H9 (cell line): ENCODE measurements at regions not wholly inside any gene's neighbourhood (a gene's known extent, or its start where the extent isn't known, plus 50 kb on each side); places are given as distances from the start of the nearest gene placed in this dataset.

ENCODE experiments used
- DNase-seq: peaks from one replicate; pipeline ENCODE4 v3.0.0-alpha.2; 2017
- H2AFZ ChIP-seq: one replicate; pipeline ENCODE4 v1.6.1; 2013; ENCODE audit warnings: mild to moderate bottlenecking, low read length, control low read depth, moderate library complexity
- H2AK5ac ChIP-seq: 2 replicates; pipeline ENCODE4 v1.6.1; 2013; ENCODE audit warnings: low read length, control low read depth, mixed read lengths; ENCODE audit not compliant: insufficient read length
- H2BK120ac ChIP-seq: one replicate; pipeline ENCODE4 v1.6.1; 2013; ENCODE audit warnings: low read depth, mild to moderate bottlenecking, low read length, control low read depth, inconsistent platforms; ENCODE audit not compliant: poor library complexity, severe bottlenecking
- H2BK12ac ChIP-seq: 2 replicates; pipeline ENCODE4 v1.6.1; 2013; ENCODE audit warnings: low read length, control low read depth, mixed read lengths, low read depth; ENCODE audit not compliant: insufficient read length
- H2BK15ac ChIP-seq: 2 replicates; pipeline ENCODE4 v1.6.1; 2013; ENCODE audit warnings: low read depth, low read length, control low read depth
- H2BK20ac ChIP-seq: one replicate; pipeline ENCODE4 v1.6.1; 2013; ENCODE audit warnings: low read depth, mild to moderate bottlenecking, low read length, control low read depth, inconsistent platforms; ENCODE audit not compliant: poor library complexity, severe bottlenecking
- H2BK5ac ChIP-seq: 2 replicates; pipeline ENCODE4 v1.6.1; 2013; ENCODE audit warnings: low read length, control low read depth, mixed read lengths; ENCODE audit not compliant: insufficient read length
- H3K14ac ChIP-seq: 2 replicates; pipeline ENCODE4 v1.6.1; 2013; ENCODE audit warnings: low read length, control low read depth; ENCODE audit not compliant: insufficient read depth
- H3K18ac ChIP-seq: 2 replicates; pipeline ENCODE4 v1.6.1; 2013; ENCODE audit warnings: low read depth, mild to moderate bottlenecking, mixed read lengths, low read length, control low read depth; ENCODE audit not compliant: insufficient read length
- H3K23ac ChIP-seq: 2 replicates; pipeline ENCODE4 v1.6.1; 2013; ENCODE audit warnings: low read length, control low read depth, mixed read lengths, low read depth; ENCODE audit not compliant: insufficient read length
- H3K23me2 ChIP-seq: 2 replicates; pipeline ENCODE4 v1.6.1; 2013; ENCODE audit warnings: low read depth, mild to moderate bottlenecking, mixed read lengths, low read length, control low read depth; ENCODE audit not compliant: insufficient read length, poor library complexity, severe bottlenecking
- H3K27ac ChIP-seq: 2 replicates; pipeline ENCODE4 v1.5.1; 2013; ENCODE audit warnings: low read length, control low read depth, mixed read lengths, low read depth; ENCODE audit not compliant: insufficient read length
- H3K27me3 ChIP-seq: 2 replicates; pipeline ENCODE4 v1.6.1; 2013; ENCODE audit warnings: low read length, control low read depth, inconsistent platforms; ENCODE audit not compliant: insufficient read depth
- H3K4ac ChIP-seq: 2 replicates; pipeline ENCODE4 v1.6.1; 2013; ENCODE audit warnings: low read depth, mild to moderate bottlenecking, control low read depth, inconsistent platforms, low read length, moderate library complexity
- H3K4me1 ChIP-seq: 2 replicates; pipeline ENCODE4 v1.6.1; 2013; ENCODE audit warnings: low read length, control low read depth, inconsistent platforms; ENCODE audit not compliant: insufficient read depth
- H3K4me2 ChIP-seq: 2 replicates; pipeline ENCODE4 v1.6.1; 2013; ENCODE audit warnings: low read length, control low read depth, mixed read lengths; ENCODE audit not compliant: insufficient read length, insufficient read depth
- H3K56ac ChIP-seq: 2 replicates; pipeline ENCODE4 v1.6.1; 2013; ENCODE audit warnings: low read depth, mild to moderate bottlenecking, mixed read lengths, low read length, control low read depth; ENCODE audit not compliant: insufficient read length
- H3K79me1 ChIP-seq: 2 replicates; pipeline ENCODE4 v1.6.1; 2013; ENCODE audit warnings: low read depth, mild to moderate bottlenecking, moderate library complexity, low read length, control low read depth, inconsistent platforms; ENCODE audit not compliant: insufficient read depth, poor library complexity, severe bottlenecking
- H3K79me2 ChIP-seq: 2 replicates; pipeline ENCODE4 v1.6.1; 2013; ENCODE audit warnings: low read length, control low read depth, inconsistent platforms; ENCODE audit not compliant: insufficient read depth
- H3K9ac ChIP-seq: 2 replicates; pipeline ENCODE4 v1.6.1; 2013; ENCODE audit warnings: low read length, control low read depth, mixed read lengths; ENCODE audit not compliant: insufficient read length; ENCODE audit errors: extremely low read depth
- H3K9me3 ChIP-seq: one replicate; pipeline ENCODE4 v1.6.1; 2013; ENCODE audit warnings: low read depth, low read length, inconsistent platforms; ENCODE audit not compliant: control insufficient read depth
- H3T11ph ChIP-seq: one replicate; pipeline ENCODE4 v1.6.1; 2013; ENCODE audit warnings: mild to moderate bottlenecking, low read length, control low read depth, inconsistent platforms
- H4K20me1 ChIP-seq: one replicate; pipeline ENCODE4 v1.6.1; 2013; ENCODE audit not compliant: control insufficient read depth, insufficient read length, insufficient read depth
- H4K5ac ChIP-seq: 2 replicates; pipeline ENCODE4 v1.6.1; 2013; ENCODE audit warnings: low read depth, mild to moderate bottlenecking, mixed read lengths, low read length, control low read depth; ENCODE audit not compliant: insufficient read length
- H4K8ac ChIP-seq: replicated peaks from 2 replicates; pipeline ENCODE4 v1.6.1; 2013; ENCODE audit warnings: low read length, control low read depth, mixed read lengths, low read depth; ENCODE audit not compliant: insufficient read length
- H4K91ac ChIP-seq: 2 replicates; pipeline ENCODE4 v1.6.1; 2013; ENCODE audit warnings: low read depth, mild to moderate bottlenecking, moderate library complexity, mixed read lengths, low read length, control low read depth; ENCODE audit not compliant: insufficient read length
- H3K27ac Mint-ChIP-seq, 3 experiments: 2 replicates in 2 of 3; 3 replicates in 1 of 3; pipeline ENCODE4 v1.8.0; 2020 to 2021; ENCODE audit warnings: mixed read lengths in 3 of 3, mild to moderate bottlenecking in 1 of 3, moderate library complexity in 1 of 3
- H3K27me3 Mint-ChIP-seq: 2 replicates; pipeline ENCODE4 v1.8.0; 2021; ENCODE audit warnings: low read depth, mild to moderate bottlenecking, moderate library complexity, mixed read lengths
- H3K36me3 Mint-ChIP-seq, 3 experiments: 2 replicates in 2 of 3; 3 replicates in 1 of 3; pipeline ENCODE4 v1.8.0; 2020 to 2021; ENCODE audit warnings: low read depth in 3 of 3, mixed read lengths in 3 of 3; ENCODE audit not compliant: insufficient read depth in 1 of 3
- H3K4me1 Mint-ChIP-seq, 2 experiments: 2 replicates each; pipeline ENCODE4 v1.8.0; 2020; ENCODE audit warnings: mixed read lengths in 2 of 2
- H3K4me3 Mint-ChIP-seq, 2 experiments: 2 replicates in 1 of 2; 3 replicates in 1 of 2; pipeline ENCODE4 v1.8.0; 2020 to 2021; ENCODE audit warnings: mild to moderate bottlenecking in 2 of 2, mixed read lengths in 2 of 2, moderate library complexity in 1 of 2
- H3K9me3 Mint-ChIP-seq, 2 experiments: 2 replicates in 1 of 2; 3 replicates in 1 of 2; pipeline ENCODE4 v1.8.0; 2020; ENCODE audit warnings: mild to moderate bottlenecking in 2 of 2, mixed read lengths in 2 of 2, moderate library complexity in 1 of 2
- CTCF ChIP-seq: fragments of 200-600 bp; sonication (generic); conservative IDR thresholded peaks from 3 replicates; pipeline ENCODE4 v1.8.0; 2021; ENCODE audit warnings: antibody characterized with exemption, mild to moderate bottlenecking
- WGBS: extraction: QIAGEN DNeasy Blood & Tissue Kit; methylation state at CpG from one replicate; pipeline ENCODE4 v1.1.7; 2013; ENCODE audit warnings: missing lambda C conversion rate, low lambda C conversion rate, mixed read lengths; ENCODE audit not compliant: insufficient read length; ENCODE audit errors: extremely low coverage; 5-methylcytosine and 5-hydroxymethylcytosine counted together

DNA sequence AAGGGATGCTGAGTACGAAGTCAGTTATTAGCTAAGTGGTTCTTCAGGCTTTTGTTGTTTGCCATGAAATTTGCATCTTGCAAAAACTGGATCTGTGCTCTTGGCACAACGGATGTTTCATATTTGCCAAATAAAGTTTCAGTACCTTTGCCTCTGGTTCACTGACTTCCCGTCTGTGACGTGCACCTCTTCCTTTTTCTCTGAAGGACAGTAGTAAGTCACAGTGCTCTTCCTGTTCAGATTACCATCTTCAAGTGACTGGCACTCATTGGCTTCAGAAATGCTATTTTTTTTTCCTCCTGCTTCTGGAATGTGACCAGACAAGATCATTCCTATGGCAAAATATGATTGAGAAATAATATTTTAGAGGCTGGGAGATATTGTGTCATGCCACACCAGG lies 75.9 kb upstream of the GREM2 start:
- H4K20me1 ChIP-seq: no peaks in the 10 kb centered on the region
- H3K18ac ChIP-seq: no peak overlapping the region
- no peak overlapping the region for H2AFZ ChIP-seq
- no peak overlapping the region for H4K91ac ChIP-seq
- Mint-ChIP-seq H3K27me3 (no peaks in the 10 kb centered on the region), H3K4me1 (peaks cover 10 to 11% of the 10 kb centered on the region in 2 experiments), H3K4me3 (no peak overlapping the region), H3K36me3 (no peaks in the 10 kb centered on the region), H3K9me3 (no peaks in the 10 kb centered on the region), H3K27ac (no peak overlapping the region)
- H3T11ph ChIP-seq: no peak overlapping the region
- no peak for DNase-seq
- H3K9ac ChIP-seq: no peak overlapping the region
- no peak overlapping the region for H2BK20ac ChIP-seq
- H3K23ac ChIP-seq: no peak overlapping the region
- no peak overlapping the region for H3K4me2 ChIP-seq
- H3K79me1 ChIP-seq: no peaks in the 10 kb centered on the region
- TF ChIP-seq CTCF: no peak
- no peak overlapping the region for H2BK120ac ChIP-seq
- H3K27me3 ChIP-seq: no peaks in the 10 kb centered on the region
- H3K9me3 ChIP-seq: no peaks in the 10 kb centered on the region
- no peak overlapping the region for H2BK5ac ChIP-seq
- no peaks in the 10 kb centered on the region for H3K4me1 ChIP-seq
- no peak overlapping the region for H3K4ac ChIP-seq
- H2AK5ac ChIP-seq: no peak overlapping the region
- H3K79me2 ChIP-seq: no peaks in the 10 kb centered on the region
- H3K56ac ChIP-seq: no peak overlapping the region
- H2BK12ac ChIP-seq: no peak overlapping the region
- no CpG with 5 or more reads among the region's 4 CpGs for WGBS
- H3K23me2 ChIP-seq: no peaks in the 10 kb centered on the region
- no peak overlapping the region for H2BK15ac ChIP-seq
- no peak overlapping the region for H4K8ac ChIP-seq
- no peak overlapping the region for H3K14ac ChIP-seq
- H4K5ac ChIP-seq: no peak overlapping the region
- H3K27ac ChIP-seq: no peak overlapping the region
